NCI-H446 (cell line): ENCODE measurements at regions not wholly inside any gene's neighbourhood (a gene's known extent, or its start where the extent isn't known, plus 50 kb on each side); places are given as distances from the start of the nearest gene placed in this dataset.
"Not testable (repeated sequence)": the region's sequence is repeated elsewhere in the genome, so short reads cannot be mapped to it uniquely, and the experiment has no call there.

Source experiments
- DNase-seq, 2 experiments: peaks; one replicate each; lab custom pipeline; 2025; lab: John Stamatoyannopoulos, UW

- DNase-seq = no peak
Observed at GRCh38 chr15:38745126-38745525, 180.5 kb upstream of the RASGRP1 start.

GRCh38 chr15:38745626-38746025 lies 181.0 kb upstream of the RASGRP1 start:
- DNase-seq = no peak

- DNase-seq = no peak
Observed at GRCh38 chr15:38746211-38746610, 181.6 kb upstream of the RASGRP1 start.

GRCh38 chr15:38748710-38749109 lies 184.1 kb upstream of the RASGRP1 start:
- DNase-seq = no peak

- DNase-seq = no peak
Observed at GRCh38 chr15:38750786-38751185, 186.2 kb upstream of the RASGRP1 start.

- no peak for DNase-seq
Observed at GRCh38 chr15:38755718-38756117, 191.1 kb upstream of the RASGRP1 start.

GRCh38 chr15:38756441-38756840 lies 191.8 kb upstream of the RASGRP1 start:
- no peak for DNase-seq

GRCh38 chr15:38758043-38758442 lies 193.4 kb upstream of the RASGRP1 start:
- DNase-seq = no peak

GRCh38 chr15:38761681-38762080 lies 197.1 kb upstream of the RASGRP1 start:
- no peak for DNase-seq

GRCh38 chr15:38768970-38769369 lies 204.4 kb upstream of the RASGRP1 start:
- DNase-seq = no peak

- no peak for DNase-seq
Observed at GRCh38 chr15:38769492-38769891, 204.9 kb upstream of the RASGRP1 start.

GRCh38 chr15:38774076-38774475 lies 209.5 kb upstream of the RASGRP1 start:
- DNase-seq = not testable (repeated sequence)

GRCh38 chr15:38781196-38781595 lies 216.6 kb upstream of the RASGRP1 start:
- no peak for DNase-seq

GRCh38 chr15:38782156-38782555 lies 217.5 kb upstream of the RASGRP1 start:
- DNase-seq = no peak

GRCh38 chr15:38788918-38789317 lies 224.3 kb upstream of the RASGRP1 start:
- DNase-seq = no peak

GRCh38 chr15:38789566-38789965 lies 225.0 kb upstream of the RASGRP1 start:
- no peak for DNase-seq

- DNase-seq = no peak
Observed at GRCh38 chr15:38793206-38793810, 228.7 kb upstream of the RASGRP1 start.

- DNase-seq = peak in 1 of 2 experiments; percentile 8
Observed at GRCh38 chr15:38795471-38796245, 231.0 kb upstream of the RASGRP1 start.

GRCh38 chr15:38796589-38796988 lies 232.0 kb upstream of the RASGRP1 start:
- DNase-seq = no peak

- DNase-seq = not testable (repeated sequence)
Observed at GRCh38 chr15:38797506-38797905, 232.9 kb upstream of the RASGRP1 start.

- DNase-seq = not testable (repeated sequence)
Observed at GRCh38 chr15:38799202-38799601, 234.6 kb upstream of the RASGRP1 start.

- no peak for DNase-seq
Observed at GRCh38 chr15:38809621-38810020, 245.0 kb upstream of the RASGRP1 start.

GRCh38 chr15:38810686-38811085 lies 246.1 kb upstream of the RASGRP1 start:
- DNase-seq = no peak

GRCh38 chr15:38814254-38814653 lies 249.6 kb upstream of the RASGRP1 start:
- not testable (repeated sequence) for DNase-seq
